ENCODE measurements at regions not wholly inside any gene's neighbourhood (a gene's known extent, or its start where the extent isn't known, plus 50 kb on each side); places are given as distances from the start of the nearest gene placed in this dataset.

GRCh38 chr5:143539742-143540141 lies 136.3 kb upstream of the NR3C1 start:
- TF ChIP-seq, protein P1, sequence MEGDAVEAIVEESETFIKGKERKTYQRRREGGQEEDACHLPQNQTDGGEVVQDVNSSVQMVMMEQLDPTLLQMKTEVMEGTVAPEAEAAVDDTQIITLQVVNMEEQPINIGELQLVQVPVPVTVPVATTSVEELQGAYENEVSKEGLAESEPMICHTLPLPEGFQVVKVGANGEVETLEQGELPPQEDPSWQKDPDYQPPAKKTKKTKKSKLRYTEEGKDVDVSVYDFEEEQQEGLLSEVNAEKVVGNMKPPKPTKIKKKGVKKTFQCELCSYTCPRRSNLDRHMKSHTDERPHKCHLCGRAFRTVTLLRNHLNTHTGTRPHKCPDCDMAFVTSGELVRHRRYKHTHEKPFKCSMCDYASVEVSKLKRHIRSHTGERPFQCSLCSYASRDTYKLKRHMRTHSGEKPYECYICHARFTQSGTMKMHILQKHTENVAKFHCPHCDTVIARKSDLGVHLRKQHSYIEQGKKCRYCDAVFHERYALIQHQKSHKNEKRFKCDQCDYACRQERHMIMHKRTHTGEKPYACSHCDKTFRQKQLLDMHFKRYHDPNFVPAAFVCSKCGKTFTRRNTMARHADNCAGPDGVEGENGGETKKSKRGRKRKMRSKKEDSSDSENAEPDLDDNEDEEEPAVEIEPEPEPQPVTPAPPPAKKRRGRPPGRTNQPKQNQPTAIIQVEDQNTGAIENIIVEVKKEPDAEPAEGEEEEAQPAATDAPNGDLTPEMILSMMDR (conservative IDR thresholded peaks at IDR 0.05 in 1 of 2, IDR thresholded peaks at IDR 0.05 in 1 of 2; ENCODE audit: low read depth in 1 of 2, low read length in 2 of 2), result no peak
- TF ChIP-seq EZH2 (IDR thresholded peaks at IDR 0.05; ENCODE audit: low read length, missing control alignments), result no peak

Measured in fibroblast of lung (primary cell).